HT-29 (cell line): ENCODE measurements at regions not wholly inside any gene's neighbourhood (a gene's known extent, or its start where the extent isn't known, plus 50 kb on each side); places are given as distances from the start of the nearest gene placed in this dataset.

Experiments used
- DNase-seq: peaks from one replicate; pipeline ENCODE4 v3.0.0-alpha.2; 2015; ENCODE audit warnings: low spot score

- DNase-seq, result no peak
These were observed 118.1 kb upstream of the ERCC6L2 start for GRCh38 chr9:95757439-95757838.

GRCh38 chr9:95756986-95757385 lies 118.5 kb upstream of the ERCC6L2 start:
- no peak for DNase-seq

DNA sequence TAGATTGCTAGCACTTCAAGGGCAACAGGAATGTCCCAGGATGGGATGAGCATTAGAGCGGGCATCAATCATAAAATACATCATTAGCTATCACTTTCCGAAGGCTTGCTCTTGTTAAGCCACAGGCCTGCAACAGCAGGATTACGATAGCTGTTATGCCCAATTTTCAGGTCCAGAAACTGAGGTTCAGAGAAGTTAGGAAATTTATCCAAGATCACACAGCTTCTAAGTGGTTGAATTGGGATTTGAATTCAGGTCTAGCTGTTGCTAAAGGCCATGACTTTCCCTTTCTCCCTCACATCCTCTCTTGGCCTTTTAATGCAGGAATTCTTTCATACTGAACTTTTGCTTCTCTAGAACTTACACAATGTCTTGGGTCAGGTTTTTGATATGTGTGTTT lies 119.4 kb upstream of the ERCC6L2 start:
- DNase-seq, result no peak

GRCh38 chr9:95755421-95755730 lies 120.1 kb upstream of the ERCC6L2 start:
- DNase-seq, result no peak

DNA sequence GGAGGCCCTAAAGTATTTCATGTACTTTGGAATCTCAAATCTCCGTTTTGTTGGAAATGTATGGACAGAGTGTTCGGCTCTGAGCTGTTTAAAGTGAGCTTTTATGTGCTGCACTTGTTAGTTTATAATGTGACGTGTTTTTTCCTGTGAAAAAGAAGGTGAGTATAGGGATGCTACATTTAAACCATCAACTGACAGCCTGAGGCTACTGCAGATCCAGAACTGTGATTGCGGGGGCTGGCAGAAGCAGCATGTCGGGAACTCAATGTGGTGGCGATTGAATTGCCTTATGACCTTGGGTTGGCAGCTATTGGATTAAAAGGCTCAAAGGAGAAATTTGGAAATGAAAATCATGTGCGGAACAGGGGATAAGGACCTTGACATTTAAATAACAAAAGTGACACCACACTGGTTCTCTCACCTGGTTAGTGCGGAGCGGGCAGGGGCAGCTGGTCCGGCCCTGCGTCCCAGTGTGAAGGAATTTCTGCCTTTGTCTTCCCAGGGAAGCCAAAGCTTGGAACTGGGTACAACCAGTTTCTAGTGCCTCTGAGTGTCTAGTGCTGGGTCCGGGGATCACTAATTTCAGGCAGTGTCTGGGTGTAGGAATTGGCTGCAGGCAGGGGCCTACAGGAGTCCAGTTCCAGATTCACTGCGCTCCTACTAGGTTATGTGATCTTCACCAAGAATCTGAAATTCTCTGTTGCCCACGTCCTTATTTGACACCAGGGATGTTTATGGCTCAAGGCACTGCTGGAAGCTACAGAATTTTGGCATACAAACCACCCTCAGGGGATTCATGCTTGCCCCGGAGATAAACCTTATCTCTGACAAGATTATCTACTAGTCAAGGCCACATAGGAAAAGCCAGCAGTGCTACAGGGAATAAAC lies 120.7 kb upstream of the ERCC6L2 start:
- DNase-seq, result no peak

GRCh38 chr9:95753762-95754465 lies 121.6 kb upstream of the ERCC6L2 start:
- DNase-seq, result no peak

GRCh38 chr9:95752129-95752731 lies 123.3 kb upstream of the ERCC6L2 start:
- no peak for DNase-seq

DNA sequence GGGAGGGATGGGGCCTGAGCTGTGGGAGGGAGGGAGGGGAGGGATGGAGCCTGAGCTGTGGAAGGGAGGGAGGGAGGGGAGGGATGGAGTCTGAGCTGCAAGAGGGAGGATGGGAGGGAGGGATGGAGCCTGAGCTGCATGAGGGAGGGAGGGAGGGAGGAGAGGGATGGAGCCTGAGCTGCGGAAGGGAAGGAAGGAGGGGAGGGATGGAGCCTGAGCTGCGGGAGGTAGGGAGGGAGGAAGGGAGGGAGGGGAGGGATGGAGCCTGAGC lies 124.0 kb upstream of the ERCC6L2 start:
- DNase-seq, result no peak

DNA sequence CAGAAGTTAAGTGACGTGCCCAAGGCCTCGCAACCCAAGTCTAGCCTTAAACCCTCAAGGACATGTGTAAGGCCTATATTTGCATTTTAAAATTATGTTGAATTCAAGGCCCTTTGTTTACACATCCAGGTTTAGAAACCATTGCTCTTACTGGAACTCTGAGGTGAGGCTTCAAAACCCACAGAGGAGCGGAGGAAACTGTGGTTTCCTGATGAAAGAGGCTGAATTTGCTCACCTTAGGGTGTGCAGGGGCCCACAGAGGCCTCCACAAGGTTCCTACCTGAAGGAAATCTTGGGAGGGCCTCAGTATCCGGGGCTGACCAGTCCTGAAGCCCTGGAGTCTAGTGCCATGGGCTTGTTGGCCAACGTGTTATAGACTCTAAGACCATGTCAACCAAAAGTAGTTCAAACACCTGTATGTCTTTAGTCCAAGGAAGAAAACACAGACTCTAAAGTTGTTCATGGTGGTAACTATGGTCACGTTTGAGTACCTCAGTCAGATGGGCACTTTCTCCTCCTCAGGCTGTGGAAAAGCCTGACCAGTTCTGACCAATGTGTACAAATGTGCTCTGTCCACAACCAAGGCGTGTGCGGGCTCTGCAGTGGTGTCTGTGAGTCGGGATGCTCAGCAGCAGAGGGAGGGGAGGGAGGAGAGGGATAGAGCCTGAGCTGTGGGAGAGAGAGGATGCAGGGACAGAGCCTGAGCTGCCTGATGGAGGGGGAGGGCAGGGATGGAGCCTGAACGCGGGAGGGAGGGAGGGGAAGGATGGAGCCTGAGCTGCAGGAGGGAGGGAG lies 124.6 kb upstream of the ERCC6L2 start:
- DNase-seq, result no peak

DNA sequence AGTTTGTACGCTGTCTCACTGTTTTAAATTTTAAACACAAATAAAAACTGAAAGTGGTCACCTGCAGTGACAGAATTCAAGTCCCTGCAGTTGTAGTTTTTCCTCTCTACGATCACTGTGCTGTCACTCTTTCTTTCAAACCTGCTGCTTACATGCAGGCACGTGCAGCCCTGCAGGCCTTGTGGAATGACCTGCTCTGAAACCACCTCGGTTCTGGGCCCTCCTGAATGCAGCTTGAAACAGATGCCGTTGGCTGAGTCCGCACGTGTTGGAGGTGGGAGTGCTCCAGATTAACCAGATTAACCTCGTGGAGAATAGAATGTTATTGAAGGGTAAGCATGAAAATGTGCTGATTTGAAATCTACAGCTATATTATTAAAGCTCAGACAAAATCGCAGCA lies 126.0 kb upstream of the ERCC6L2 start:
- no peak for DNase-seq

DNA sequence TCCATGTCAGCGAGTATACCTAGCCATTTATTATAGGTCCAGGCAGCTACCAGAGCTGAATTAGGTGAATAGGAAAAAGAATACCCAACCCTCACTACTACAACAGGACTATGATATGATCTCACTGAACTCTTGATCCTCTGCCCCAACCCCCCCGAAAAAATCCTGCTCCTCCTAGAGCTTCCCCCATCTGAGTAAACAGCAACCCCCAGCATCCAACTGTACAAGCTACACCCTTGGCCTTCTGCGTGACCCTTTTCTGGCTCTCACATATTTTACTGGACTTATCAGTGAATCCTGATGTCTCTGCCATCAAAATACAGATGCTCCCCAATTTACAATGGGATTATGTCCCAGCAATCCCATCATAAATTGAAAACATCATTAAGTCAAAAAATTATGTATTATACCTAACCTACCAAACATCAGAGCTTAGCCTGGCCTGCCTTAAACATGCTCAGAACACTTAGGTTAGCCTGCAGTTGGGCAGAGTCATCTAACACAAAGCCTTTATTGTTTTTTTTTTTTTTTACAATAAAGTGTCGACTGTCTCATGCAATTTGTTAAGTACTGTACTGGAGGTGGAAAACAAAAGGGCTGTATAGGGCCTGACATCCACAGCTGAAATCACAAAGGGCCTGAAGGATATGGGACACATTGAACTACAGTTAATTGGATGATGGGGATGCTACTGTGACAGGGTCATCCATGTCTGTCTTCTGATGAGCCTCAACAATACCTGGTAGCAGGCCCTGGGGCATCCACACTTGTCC lies 128.9 kb upstream of the ERCC6L2 start:
- DNase-seq, result peak; percentile 55

- no peak for DNase-seq
These were observed 132.7 kb upstream of the ERCC6L2 start for GRCh38 chr9:95742821-95743220.

GRCh38 chr9:95741631-95742030 lies 133.9 kb upstream of the ERCC6L2 start:
- DNase-seq, result no peak

DNA sequence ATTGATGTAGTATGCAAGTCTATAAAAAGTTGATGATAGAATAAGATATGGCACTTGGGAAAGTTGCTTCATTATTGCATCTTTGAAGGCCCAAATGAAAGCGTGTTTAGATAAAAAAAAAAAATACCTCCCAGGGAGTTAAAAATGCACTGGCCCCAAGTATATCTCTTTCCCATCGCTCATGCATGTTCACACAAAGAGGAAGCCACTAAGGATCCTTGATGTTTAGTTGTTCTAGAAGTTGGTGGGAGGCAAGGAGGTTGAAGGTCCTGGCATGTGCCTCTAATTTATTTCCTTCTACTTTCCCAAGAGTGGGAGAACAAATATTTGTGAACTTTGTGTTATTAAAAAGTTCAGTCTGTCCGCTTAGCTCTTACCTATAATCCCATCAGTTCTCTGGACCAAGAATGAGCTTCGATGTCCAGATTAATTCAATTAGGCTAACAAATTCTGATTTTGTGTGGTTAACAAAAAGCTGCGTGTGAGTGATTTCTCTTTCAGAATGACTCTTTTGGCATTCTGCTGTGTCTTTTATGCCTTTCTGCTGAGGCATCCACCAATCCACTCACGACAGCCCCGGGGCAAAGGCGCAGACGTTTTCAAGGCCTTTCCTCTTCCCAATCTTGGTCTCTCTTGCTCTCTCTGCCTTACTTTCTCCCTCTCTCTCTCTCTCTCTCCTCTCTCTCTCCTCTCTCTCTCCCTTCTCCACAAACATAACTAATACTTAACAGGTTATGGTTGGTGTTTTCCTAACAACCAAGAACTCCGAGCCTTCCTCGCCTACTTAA lies 135.1 kb upstream of the ERCC6L2 start:
- no peak for DNase-seq

DNA sequence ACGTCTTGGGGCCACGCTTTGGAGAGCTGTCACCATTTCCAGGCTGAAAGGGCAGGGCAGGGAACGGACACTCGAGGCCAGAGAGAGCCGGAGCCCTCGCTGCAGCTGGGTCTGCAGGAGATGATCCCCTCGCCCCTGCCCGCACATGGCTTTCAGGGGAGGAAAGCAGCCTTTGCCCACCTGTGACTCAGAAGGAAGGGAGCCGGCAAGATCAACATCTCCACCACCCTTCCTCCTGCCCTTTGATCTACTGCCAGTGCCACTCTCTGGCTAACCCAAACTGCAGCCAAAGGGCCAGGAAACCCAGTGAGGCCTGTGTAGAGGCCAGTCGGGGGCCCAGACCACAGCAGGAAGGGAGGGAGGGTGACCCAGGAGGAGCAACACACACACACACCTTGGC lies 137.1 kb upstream of the ERCC6L2 start:
- DNase-seq, result peak; percentile 75

DNA sequence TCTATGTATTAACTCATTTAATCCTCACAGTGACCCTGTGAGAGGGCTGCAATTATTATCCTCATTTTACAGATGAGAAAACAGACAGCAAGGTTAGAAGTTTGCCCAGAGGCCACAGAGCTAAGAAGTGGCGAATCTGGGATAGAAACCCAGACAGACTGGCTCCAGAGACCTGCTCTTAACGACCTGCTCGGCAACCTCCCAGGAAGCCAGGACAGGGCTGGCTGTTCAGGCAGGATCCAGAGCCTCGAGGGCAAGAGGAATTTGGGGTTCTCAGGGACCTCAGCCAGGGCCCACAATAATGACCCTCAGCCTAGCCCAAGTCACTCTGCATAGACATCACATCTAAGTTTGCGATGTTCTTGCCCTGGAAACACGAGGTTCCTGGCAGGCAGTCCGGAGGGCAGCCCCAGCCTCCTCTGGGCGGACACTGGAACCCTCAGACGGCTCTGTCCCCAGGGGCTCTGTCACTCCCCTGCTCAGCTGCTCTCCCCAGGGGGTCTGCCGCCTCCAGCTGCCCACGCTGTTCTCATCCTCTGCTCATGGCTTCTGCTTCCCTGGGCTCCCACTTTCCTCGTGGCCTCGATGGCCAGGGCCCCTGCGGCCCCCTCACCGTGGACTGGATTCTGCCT lies 138.5 kb upstream of the ERCC6L2 start:
- no peak for DNase-seq

- DNase-seq, result peak; percentile 38
These were observed 139.1 kb upstream of the ERCC6L2 start for GRCh38 chr9:95736370-95736769.

GRCh38 chr9:95735701-95736100 lies 139.8 kb upstream of the ERCC6L2 start:
- no peak for DNase-seq

- no peak for DNase-seq
These were observed 141.5 kb upstream of the ERCC6L2 start for GRCh38 chr9:95733741-95734666.
